ENCODE measurements at regions not wholly inside any gene's neighbourhood (a gene's known extent, or its start where the extent isn't known, plus 50 kb on each side); places are given as distances from the start of the nearest gene placed in this dataset.

DNA sequence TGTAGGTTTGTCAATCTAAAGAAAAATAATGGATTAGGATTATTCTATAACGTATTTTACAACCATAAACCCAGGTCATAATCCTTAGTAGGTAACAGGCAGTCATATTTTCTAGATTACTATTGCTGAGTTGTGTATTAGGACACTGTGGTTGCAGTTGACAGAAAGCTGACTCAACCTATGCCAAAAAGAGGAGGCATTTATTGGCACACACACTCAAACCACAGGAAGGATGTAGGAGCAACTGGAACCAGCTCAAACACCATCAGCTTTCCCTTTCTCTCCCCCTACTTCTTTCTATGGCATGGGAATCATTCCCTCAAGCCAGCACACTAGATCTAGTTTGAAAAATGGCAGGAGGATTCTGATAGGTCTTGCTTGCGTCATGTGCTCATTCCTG is 136.4 kb upstream of the FAM9C start:
- Histone ChIP-seq H3K27ac (peak overlapping the region; percentile 49), H3K36me3 (no peaks in the 10 kb centered on the region), H3K4me3 (ENCODE audit: low read depth in 1 of 2, low read length in 1 of 2) (peak overlapping the region in 1 of 2 experiments; percentile 5), H3K27me3 (no peaks in the 10 kb centered on the region), H3K4me1 (ENCODE audit: control insufficient read depth in 1 of 2, insufficient read depth in 1 of 2, low read depth in 1 of 2, low read length in 1 of 2) (peaks cover 9% of the 10 kb centered on the region in 2 experiments), H3K9me3 (no peaks in the 10 kb centered on the region)
- TF ChIP-seq, protein P1, sequence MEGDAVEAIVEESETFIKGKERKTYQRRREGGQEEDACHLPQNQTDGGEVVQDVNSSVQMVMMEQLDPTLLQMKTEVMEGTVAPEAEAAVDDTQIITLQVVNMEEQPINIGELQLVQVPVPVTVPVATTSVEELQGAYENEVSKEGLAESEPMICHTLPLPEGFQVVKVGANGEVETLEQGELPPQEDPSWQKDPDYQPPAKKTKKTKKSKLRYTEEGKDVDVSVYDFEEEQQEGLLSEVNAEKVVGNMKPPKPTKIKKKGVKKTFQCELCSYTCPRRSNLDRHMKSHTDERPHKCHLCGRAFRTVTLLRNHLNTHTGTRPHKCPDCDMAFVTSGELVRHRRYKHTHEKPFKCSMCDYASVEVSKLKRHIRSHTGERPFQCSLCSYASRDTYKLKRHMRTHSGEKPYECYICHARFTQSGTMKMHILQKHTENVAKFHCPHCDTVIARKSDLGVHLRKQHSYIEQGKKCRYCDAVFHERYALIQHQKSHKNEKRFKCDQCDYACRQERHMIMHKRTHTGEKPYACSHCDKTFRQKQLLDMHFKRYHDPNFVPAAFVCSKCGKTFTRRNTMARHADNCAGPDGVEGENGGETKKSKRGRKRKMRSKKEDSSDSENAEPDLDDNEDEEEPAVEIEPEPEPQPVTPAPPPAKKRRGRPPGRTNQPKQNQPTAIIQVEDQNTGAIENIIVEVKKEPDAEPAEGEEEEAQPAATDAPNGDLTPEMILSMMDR (IDR thresholded peaks at IDR 0.05) = no peak

DNA sequence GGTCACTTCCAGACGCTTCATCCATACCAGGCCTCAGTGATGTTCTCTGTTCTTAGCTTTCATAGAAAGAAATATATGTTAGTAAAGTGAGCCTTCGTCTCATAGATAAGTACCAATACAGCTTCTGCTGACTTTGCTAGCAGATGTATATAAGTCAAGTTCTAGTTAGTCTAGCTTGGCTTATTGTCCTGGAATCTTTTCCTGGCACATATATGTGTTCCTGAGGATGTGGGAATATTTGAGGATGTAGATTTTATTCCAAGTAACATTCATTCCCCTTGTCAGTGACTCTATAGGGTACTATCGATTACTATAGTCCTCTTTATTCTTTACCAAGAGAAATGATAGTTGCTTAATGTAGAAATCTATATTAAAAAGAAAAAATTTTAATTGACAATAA is 135.2 kb upstream of the FAM9C start:
- H3K36me3 ChIP-seq = no peaks in the 10 kb centered on the region
- TF ChIP-seq, protein P1 (IDR thresholded peaks at IDR 0.05) = no peak
- H3K4me3 ChIP-seq (ENCODE audit: low read depth in 1 of 2, low read length in 1 of 2) = no peak overlapping the region
- no peak overlapping the region for H3K27ac ChIP-seq
- no peaks in the 10 kb centered on the region for H3K9me3 ChIP-seq
- peaks cover 9% of the 10 kb centered on the region in 2 experiments for H3K4me1 ChIP-seq (ENCODE audit: control insufficient read depth in 1 of 2, insufficient read depth in 1 of 2, low read depth in 1 of 2, low read length in 1 of 2)
- H3K27me3 ChIP-seq = no peaks in the 10 kb centered on the region

DNA sequence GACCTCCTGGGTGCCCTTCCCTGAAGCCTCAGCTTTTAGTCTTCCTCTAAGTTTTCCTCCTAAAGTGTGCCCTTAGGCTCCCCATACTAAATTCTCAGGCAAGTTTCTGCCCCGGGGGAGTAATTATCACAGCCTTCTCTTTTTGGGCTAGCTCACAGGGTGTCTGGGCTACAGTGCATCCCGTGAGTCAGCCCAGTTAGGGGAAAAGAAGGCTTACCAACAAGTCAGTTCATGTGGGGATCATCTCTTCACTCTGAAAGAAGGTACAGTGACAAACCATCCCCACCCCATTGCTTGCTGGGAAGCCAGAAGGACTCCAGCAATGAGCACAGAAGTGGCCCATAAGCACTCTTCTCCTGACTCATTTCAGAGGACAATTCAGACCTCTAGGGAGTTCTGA is 134.7 kb upstream of the FAM9C start:
- H3K4me3 ChIP-seq (ENCODE audit: low read depth in 1 of 2, low read length in 1 of 2) = no peak overlapping the region
- H3K4me1 ChIP-seq (ENCODE audit: control insufficient read depth in 1 of 2, insufficient read depth in 1 of 2, low read depth in 1 of 2, low read length in 1 of 2) = peaks cover 9% of the 10 kb centered on the region in 2 experiments
- TF ChIP-seq, protein P1 (IDR thresholded peaks at IDR 0.05) = no peak
- no peaks in the 10 kb centered on the region for H3K9me3 ChIP-seq
- no peaks in the 10 kb centered on the region for H3K27me3 ChIP-seq
- no peak overlapping the region for H3K27ac ChIP-seq
- no peaks in the 10 kb centered on the region for H3K36me3 ChIP-seq

DNA sequence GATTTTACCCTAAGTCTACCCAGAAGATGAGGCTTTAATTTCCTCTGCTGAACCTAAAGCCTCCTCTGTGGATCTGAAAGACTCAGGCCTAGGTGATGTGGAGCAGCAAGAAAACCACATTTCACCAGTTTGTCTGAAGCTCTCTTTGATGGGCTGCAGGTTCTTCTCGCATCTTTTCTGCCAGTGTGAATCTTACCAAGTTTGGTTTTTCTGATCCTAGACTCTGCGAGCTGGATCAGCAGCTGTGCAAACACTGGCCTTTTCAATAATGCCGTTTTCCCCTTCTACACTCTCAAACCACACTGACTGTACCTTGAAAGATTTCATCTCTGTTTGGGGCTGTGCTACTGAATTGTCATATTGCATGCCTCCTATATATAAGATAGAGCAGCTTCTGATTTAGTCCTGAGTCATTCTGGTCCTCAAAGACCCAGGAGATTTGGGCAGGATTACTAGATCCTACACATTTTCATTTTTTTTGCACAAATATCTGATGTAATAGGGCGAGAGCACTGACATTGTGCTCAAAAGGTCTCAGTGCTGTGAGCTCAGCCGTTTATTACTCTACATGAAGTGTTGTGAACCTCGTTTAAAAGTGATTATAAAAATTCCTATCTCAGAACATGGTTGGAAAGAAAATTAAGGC is 133.6 kb upstream of the FAM9C start:
- Histone ChIP-seq H3K27ac (no peak overlapping the region), H3K9me3 (no peaks in the 10 kb centered on the region), H3K4me3 (ENCODE audit: low read depth in 1 of 2, low read length in 1 of 2) (no peak overlapping the region), H3K27me3 (no peaks in the 10 kb centered on the region), H3K36me3 (no peaks in the 10 kb centered on the region), H3K4me1 (ENCODE audit: control insufficient read depth in 1 of 2, insufficient read depth in 1 of 2, low read depth in 1 of 2, low read length in 1 of 2) (peaks cover 9% of the 10 kb centered on the region in 2 experiments)
- TF ChIP-seq, protein P1 (IDR thresholded peaks at IDR 0.05) = no peak

DNA sequence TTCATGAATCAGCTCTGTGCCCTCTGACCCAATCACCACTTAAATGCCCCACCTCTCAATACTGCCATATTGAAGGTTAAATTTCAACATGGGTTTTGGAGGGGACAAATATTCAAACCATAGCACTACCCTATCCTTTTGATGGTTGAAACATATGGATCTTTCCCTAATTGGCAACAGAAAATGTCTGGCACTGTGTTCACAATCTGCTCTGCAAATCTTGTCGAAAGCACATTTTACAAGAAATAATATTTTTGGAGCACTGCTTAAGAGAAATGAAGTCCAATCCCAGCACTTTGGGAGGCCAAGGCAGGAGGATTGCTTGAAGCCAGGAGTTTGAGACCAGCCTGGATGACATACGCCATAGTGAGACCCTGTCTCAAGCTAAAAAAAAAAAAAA is 130.6 kb upstream of the FAM9C start:
- Histone ChIP-seq H3K4me3 (ENCODE audit: low read depth in 1 of 2, low read length in 1 of 2) (no peak overlapping the region), H3K4me1 (ENCODE audit: control insufficient read depth in 1 of 2, insufficient read depth in 1 of 2, low read depth in 1 of 2, low read length in 1 of 2) (peaks cover 0 to under 1% of the 10 kb centered on the region in 2 experiments), H3K27ac (no peak overlapping the region), H3K9me3 (no peaks in the 10 kb centered on the region), H3K27me3 (no peaks in the 10 kb centered on the region), H3K36me3 (no peaks in the 10 kb centered on the region)
- TF ChIP-seq, protein P1 (IDR thresholded peaks at IDR 0.05) = no peak
